PC-9 (cell line): ENCODE measurements at regions not wholly inside any gene's neighbourhood (a gene's known extent, or its start where the extent isn't known, plus 50 kb on each side); places are given as distances from the start of the nearest gene placed in this dataset.

Experiments
- EZH2 ChIP-seq: fragments of 200-600 bp; sonication (generic); IDR thresholded peaks from 2 replicates; pipeline ENCODE4 v1.8.0; 2017; ENCODE audit warnings: antibody characterized with exemption, low read depth
- TF ChIP-seq, protein P1 (sequence below): fragments of 200-600 bp; sonication (generic); conservative IDR thresholded peaks from 2 replicates; pipeline ENCODE4 v1.6.1; 2017; ENCODE audit warnings: mixed run types, antibody characterized with exemption, mild to moderate bottlenecking, moderate library complexity

DNA sequence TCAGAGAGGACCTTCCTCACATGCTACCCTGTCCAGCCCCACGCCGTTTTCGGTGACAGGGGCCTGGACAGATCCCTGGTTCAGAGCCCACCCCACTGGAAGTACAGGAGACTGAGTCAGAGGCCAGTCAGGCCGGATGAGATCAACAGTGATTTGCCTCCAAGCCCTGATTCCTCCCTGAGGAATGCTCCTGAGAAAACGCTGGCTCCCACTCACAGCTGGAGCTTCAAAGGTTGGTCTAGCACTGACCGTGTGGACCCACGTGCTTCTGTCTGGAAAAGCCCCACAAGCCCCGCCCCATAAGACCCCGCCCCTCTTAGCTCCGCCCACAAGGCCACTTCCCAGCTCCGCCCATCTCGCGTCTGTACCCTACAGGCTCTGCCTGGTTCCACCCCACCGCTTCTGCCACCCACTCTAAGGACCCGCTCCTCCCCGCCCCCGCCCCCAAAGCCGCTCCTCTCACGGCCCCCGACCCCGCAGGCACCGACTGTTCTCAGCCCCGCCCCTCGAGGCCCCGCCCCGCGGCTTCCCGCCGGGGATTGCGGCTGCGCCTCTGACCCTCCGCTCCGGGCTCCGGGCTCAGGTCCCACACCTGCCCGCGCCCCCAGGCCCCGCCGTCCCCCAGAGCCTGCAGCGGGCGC lies 64.9 kb upstream of the BHLHE23 start:
- TF ChIP-seq, protein P1, sequence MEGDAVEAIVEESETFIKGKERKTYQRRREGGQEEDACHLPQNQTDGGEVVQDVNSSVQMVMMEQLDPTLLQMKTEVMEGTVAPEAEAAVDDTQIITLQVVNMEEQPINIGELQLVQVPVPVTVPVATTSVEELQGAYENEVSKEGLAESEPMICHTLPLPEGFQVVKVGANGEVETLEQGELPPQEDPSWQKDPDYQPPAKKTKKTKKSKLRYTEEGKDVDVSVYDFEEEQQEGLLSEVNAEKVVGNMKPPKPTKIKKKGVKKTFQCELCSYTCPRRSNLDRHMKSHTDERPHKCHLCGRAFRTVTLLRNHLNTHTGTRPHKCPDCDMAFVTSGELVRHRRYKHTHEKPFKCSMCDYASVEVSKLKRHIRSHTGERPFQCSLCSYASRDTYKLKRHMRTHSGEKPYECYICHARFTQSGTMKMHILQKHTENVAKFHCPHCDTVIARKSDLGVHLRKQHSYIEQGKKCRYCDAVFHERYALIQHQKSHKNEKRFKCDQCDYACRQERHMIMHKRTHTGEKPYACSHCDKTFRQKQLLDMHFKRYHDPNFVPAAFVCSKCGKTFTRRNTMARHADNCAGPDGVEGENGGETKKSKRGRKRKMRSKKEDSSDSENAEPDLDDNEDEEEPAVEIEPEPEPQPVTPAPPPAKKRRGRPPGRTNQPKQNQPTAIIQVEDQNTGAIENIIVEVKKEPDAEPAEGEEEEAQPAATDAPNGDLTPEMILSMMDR = no peak
- TF ChIP-seq EZH2 = no peak
